ENCODE measurements at regions not wholly inside any gene's neighbourhood (a gene's known extent, or its start where the extent isn't known, plus 50 kb on each side); places are given as distances from the start of the nearest gene placed in this dataset.
"Not testable (repeated sequence)": the region's sequence is repeated elsewhere in the genome, so short reads cannot be mapped to it uniquely, and the experiment has no call there.

DNA sequence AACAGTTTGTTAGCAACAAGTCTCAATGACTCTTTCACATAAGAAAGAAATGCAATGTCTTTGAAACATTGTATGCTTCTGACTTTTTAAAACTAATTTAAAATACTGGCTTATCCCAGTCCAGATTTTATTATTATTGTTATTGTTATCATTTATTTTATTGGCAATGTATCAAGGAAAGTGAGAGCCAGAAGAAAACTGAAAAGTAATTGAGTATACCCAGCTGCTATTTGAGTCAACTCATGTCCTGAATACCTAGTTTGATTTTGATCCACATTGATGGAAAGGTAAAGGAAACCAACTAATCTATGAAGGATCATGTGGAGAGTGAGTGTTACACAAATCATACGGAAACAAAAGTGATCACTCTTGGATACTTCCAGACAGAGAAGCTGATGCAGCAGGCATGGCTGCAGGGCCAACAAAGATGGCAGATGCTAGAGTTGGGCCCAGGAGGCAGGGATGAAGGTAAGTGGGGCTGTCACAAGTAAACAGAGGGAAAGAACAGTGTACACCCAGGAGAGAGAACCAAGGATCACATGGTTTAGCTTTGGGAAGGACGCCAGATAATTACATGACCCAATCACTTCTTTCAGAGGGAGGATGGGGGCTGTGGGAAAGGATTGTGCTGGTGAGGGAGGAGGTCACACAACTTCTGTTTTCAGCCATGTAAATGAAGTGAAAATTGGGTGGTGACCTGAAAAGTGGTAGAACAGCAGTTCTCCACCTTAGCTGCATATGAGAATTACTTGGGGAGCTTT lies 179.2 kb upstream of the NAMPT start:
- ATAC-seq (no peak), DNase-seq (no peak)
- intact Hi-C loops (cut with DNase I) = loop anchor here (2.0 to 5.0 kb wide), 2 partner anchors 182 to 287 kb away; partner anchors contain the start of gene NAMPT (in 1 of the 2)

DNA sequence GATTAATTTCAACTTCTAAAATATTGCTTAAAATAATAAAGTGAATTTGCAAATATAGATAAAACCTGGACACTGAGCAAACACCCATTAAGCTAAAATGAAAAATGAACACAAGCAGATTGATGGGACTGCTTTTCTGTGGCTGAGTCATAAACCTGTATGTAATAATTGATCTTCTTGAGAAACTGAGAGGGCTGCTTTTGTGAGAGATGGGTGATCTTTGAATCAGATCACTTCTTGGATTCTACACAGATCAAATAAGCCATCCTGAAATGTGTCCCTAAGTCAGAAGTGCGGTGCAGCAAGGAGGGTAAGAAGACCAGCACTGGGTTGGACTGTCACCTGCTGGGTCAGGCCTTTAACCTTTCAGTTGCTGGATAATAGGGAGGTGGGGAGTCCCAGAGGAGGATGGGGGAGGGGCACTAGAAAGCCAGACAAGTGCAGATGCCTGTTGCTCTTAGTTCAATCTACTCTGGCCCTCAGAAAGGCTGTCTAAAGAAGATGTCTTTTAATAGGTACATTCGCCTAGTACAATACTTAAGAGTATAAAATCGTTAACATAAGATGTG lies 178.2 kb upstream of the NAMPT start:
- ATAC-seq (no peak), DNase-seq (no peak)
- intact Hi-C loops (cut with DNase I) = loop anchor here (1.0 to 5.0 kb wide), 3 partner anchors 181 to 286 kb away; partner anchors contain the start of gene NAMPT (in 1 of the 2)

DNA sequence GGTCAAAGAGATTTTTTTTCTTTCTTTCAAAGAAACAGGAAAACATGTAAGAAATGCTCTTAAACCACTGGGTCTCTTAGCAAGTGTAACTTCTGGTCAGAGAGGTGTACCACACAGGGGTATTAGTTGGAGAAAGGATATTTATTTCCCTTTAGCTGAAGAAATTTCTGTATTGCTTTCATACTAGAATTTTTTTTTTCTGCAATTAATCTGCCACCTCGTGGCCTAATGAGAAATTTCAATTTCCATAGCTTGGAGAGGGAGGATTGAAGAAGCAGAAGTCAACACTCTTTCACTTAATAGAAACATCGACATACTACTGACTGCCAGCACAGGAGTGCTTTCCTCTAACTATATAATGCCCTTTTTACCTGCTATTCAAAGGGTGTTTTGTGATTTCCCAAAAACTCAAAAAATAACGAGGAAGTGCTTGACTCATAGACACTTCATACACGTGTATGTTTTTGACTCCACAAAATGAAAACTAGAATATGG lies 177.6 kb upstream of the NAMPT start:
- intact Hi-C loops (cut with DNase I) = loop anchor here (1.0 to 5.0 kb wide), 3 partner anchors 180 to 286 kb away; partner anchors contain the start of gene NAMPT (in 1 of the 2)
- ATAC-seq (peak; percentile 35 to 57), DNase-seq (no peak)

DNA sequence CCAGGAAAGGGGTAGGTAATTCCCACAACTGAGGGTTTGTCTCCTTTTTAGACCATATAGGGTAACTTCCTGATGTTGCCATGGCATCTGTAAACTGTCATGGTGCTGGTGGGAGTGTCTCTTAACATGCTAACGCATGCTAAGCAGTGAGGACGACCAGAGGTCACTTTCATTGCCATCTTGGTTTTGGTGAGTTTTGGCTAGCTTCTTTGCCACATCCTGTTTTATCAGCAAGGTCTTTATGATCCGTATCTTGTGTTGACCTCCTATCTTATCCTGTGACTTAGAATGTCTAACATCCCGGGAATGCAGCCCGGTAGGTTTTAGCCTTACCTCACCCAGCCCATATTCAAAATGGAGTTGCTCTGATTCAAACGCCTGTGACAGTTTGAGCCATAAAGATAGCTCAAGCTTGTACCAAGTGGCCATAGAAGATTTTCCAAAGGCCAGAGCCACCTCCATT lies 176.0 kb upstream of the NAMPT start:
- DNase-seq = no peak
- ATAC-seq = no peak
- intact Hi-C loops (cut with DNase I) = loop anchor here in 1 of 2 donors (5.0 kb wide), 1 partner anchor 179 kb away; the partner anchor contains the start of gene NAMPT

GRCh38 chr7:106459397-106460072 lies 174.8 kb upstream of the NAMPT start:
- intact Hi-C loops (cut with DNase I) = loop anchor here in 1 of 2 donors (5.0 kb wide), 1 partner anchor 177 kb away; the partner anchor contains the start of gene NAMPT
- ATAC-seq = peak in 1 of 2 donors; percentile 38
- DNase-seq = no peak

- ATAC-seq = no peak
- intact Hi-C loops (cut with DNase I) = no loop called here
- DNase-seq = no peak
These were observed 172.9 kb upstream of the NAMPT start for GRCh38 chr7:106457678-106458077.

DNA sequence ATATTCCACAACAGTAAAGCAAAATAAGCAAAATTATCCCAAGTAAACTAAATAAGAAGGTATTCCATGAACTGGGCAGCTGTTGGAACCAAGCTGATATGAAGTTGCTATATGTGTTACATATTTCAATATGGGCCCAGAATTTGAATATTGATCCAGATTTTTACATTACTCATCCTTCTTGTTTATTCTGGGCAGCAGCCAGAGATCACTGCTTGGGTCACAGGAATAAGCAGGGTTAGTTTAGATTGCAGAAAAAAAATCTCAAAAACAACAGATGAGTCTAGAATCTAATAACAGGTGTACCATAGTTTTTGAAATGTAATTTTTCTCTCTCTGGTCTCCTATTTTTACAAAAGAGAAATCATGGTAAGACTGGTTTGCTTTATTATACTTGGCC lies 171.5 kb upstream of the NAMPT start:
- DNase-seq = no peak
- intact Hi-C loops (cut with DNase I) = no loop called here
- no peak for ATAC-seq

- ATAC-seq = no peak
- intact Hi-C loops (cut with DNase I) = loop anchor here in 1 of 2 donors (5.0 kb wide), 1 partner anchor 260 kb away; no protein-coding TSS in a partner anchor
- DNase-seq = no peak
These were observed 167.5 kb upstream of the NAMPT start for GRCh38 chr7:106452031-106452851.

GRCh38 chr7:106451171-106451570 lies 166.4 kb upstream of the NAMPT start:
- intact Hi-C loops (cut with DNase I) = loop anchor here in 1 of 2 donors (5.0 kb wide), 1 partner anchor 259 kb away; no protein-coding TSS in a partner anchor
- DNase-seq (no peak), ATAC-seq (no peak)

GRCh38 chr7:106450716-106451115 lies 165.9 kb upstream of the NAMPT start:
- ATAC-seq (no peak), DNase-seq (no peak)
- intact Hi-C loops (cut with DNase I) = loop anchor here in 1 of 2 donors (5.0 kb wide), 1 partner anchor 258 kb away; no protein-coding TSS in a partner anchor

- ATAC-seq (no peak), DNase-seq (no peak)
- intact Hi-C loops (cut with DNase I) = no loop called here
These were observed 164.4 kb upstream of the NAMPT start for GRCh38 chr7:106448992-106449859.

DNA sequence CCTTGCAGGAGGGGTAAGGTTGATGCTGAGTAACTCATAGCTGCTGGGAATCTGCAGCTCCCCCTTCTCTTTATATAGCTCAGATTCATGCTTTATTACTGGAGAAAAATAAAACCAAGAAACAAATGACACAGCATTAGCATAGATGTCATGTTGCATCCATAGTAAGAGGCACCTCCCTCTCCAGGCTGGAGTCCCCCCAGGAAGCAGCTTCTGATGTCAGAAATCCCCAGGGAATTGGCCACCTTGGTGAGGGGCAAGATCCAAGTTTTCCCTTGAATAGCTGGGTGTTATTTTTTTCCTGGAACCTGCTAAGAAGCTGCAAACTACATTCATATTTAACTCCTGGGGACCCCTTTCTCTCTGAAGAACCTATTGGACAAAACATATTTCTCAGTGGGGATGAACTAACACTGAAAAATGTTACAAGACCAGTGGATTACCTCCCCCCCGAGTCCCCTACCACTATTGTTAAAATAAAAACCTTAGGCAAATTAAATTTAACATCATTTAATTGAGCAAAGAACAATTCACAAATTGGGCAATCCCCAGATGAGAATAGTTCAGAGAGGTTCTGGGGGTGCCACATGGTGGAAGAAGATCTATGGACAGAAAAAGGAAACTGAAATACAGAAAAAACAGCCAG lies 163.7 kb upstream of the NAMPT start:
- intact Hi-C loops (cut with DNase I) = no loop called here
- DNase-seq (no peak), ATAC-seq (no peak)

- DNase-seq (no peak), ATAC-seq (no peak)
- intact Hi-C loops (cut with DNase I) = no loop called here
These were observed 162.6 kb upstream of the NAMPT start for GRCh38 chr7:106447318-106447847.

- ATAC-seq; DNase-seq; intact Hi-C loops (cut with DNase I): not testable (repeated sequence)
These were observed 160.6 kb upstream of the NAMPT start for GRCh38 chr7:106445366-106445765.

- intact Hi-C loops (cut with DNase I) = no loop called here
- ATAC-seq = peak; percentile 3 to 69
- no peak for DNase-seq
These were observed 159.4 kb upstream of the NAMPT start for GRCh38 chr7:106444068-106444655.

DNA sequence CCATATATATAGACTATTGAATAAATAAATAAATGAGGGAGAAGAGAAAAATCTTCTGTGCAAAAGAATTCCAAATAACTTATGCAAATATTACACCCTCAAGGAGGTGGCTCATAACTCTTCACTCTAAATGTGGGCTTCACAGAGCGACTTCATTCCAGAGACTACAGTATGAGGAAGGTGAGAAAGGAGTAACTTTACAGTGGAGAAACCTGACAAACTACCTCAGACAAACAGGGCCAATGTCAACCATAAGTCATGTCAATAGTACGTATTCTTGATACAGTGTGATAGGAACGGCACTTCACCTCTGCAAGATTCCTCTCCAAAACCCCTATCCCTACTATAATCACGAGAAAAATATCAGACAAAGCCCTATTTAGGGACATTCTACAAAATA lies 158.4 kb upstream of the NAMPT start:
- ATAC-seq = no peak
- no peak for DNase-seq
- intact Hi-C loops (cut with DNase I) = no loop called here

DNA sequence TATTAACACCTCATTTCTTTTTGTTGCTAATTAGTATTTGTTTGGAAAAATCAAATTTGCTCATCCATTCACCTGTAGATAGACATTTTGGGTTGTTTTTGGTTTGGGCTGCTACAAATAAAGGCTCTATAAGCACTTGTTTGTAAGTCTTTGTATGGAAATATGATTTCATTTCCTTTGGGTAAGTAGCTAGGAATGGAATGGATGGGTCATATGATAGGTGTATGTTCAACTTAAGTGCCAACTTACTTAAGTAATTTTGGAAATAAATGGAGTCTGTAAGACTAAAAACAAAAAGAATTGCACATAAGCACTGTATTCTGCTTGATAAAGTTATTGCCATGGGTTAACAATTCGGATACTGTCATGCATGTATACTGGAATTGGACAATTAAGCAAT lies 157.7 kb upstream of the NAMPT start:
- intact Hi-C loops (cut with DNase I) = no loop called here
- ATAC-seq (no peak), DNase-seq (no peak)
